Caco-2 (cell line): ENCODE measurements at regions not wholly inside any gene's neighbourhood (a gene's known extent, or its start where the extent isn't known, plus 50 kb on each side); places are given as distances from the start of the nearest gene placed in this dataset.

Source experiments
- BruUV-seq: library from RNA; stranded (reverse); fragments of 400-500 nt; replicated peaks from 2 replicates; lab custom pipeline; 2021; lab: Mats Ljungman, UMichigan
- CTCF ChIA-PET: fragments of 300-600 bp; sonication (Branson Sonifier 250); formaldehyde crosslinking; loops from one replicate; lab custom pipeline; 2022; ENCODE audit warnings: antibody characterized with exemption; lab: Charles Lee
- POLR2A ChIA-PET: fragments of 300-600 bp; sonication (Branson Sonifier 250); formaldehyde crosslinking; loops from one replicate; lab custom pipeline; 2022; ENCODE audit warnings: antibody characterized with exemption; lab: Charles Lee
- DNase-seq, 2 experiments: peaks; one replicate each; pipeline versions ENCODE4 v3.0.0 to v3.0.0-alpha.2; 2020 to 2022
- H3K27me3 ChIP-seq: replicated peaks from 2 replicates; pipeline ENCODE4 v1.6.0; 2011; ENCODE audit warnings: low read length; ENCODE audit not compliant: control insufficient read depth, insufficient read depth
- H3K36me3 ChIP-seq: 2 replicates; pipeline ENCODE4 v1.5.1; 2011; ENCODE audit warnings: low read length; ENCODE audit not compliant: control insufficient read depth, insufficient read depth
- H3K4me1 ChIP-seq: fragments of 250-450 bp; sonication (Bioruptor Pico); 2 replicates; pipeline ENCODE4 v1.5.1; 2020; ENCODE audit warnings: mild to moderate bottlenecking
- H3K4me3 ChIP-seq: 2 replicates; pipeline ENCODE4 v1.5.1; 2011; ENCODE audit warnings: low read depth, mild to moderate bottlenecking, control low read depth, low read length
- H3K9me3 ChIP-seq: fragments of 250-450 bp; sonication (Bioruptor Pico); 2 replicates; pipeline ENCODE4 v1.5.1; 2020; ENCODE audit warnings: mild to moderate bottlenecking, moderate library complexity
- H3K27ac Mint-ChIP-seq: one replicate; pipeline ENCODE4 v1.8.0; 2022; ENCODE audit warnings: mixed read lengths; ENCODE audit not compliant: unreplicated experiment
- H3K27me3 Mint-ChIP-seq: one replicate; pipeline ENCODE4 v1.8.0; 2022; ENCODE audit warnings: mixed read lengths; ENCODE audit not compliant: insufficient read depth, unreplicated experiment
- H3K36me3 Mint-ChIP-seq: one replicate; pipeline ENCODE4 v1.8.0; 2022; ENCODE audit warnings: mild to moderate bottlenecking, mixed read lengths; ENCODE audit not compliant: insufficient read depth, unreplicated experiment
- H3K4me1 Mint-ChIP-seq: one replicate; pipeline ENCODE4 v1.8.0; 2022; ENCODE audit warnings: low read depth, mixed read lengths; ENCODE audit not compliant: unreplicated experiment
- H3K4me3 Mint-ChIP-seq: one replicate; pipeline ENCODE4 v1.8.0; 2022; ENCODE audit warnings: mild to moderate bottlenecking, moderate library complexity, mixed read lengths; ENCODE audit not compliant: unreplicated experiment
- H3K9me3 Mint-ChIP-seq: one replicate; pipeline ENCODE4 v1.8.0; 2022; ENCODE audit warnings: mixed read lengths; ENCODE audit not compliant: unreplicated experiment
- intact Hi-C: fragments of 100-400 bp; cut with micrococcal nuclease; formaldehyde crosslinking; loops from one replicate; pipeline ENCODE4 v1.10.0; 2022; ENCODE audit not compliant: unreplicated experiment
- TF ChIP-seq, protein P1 (sequence below), 2 experiments: fragments of 200-600 bp in 1 of 2; IDR thresholded peaks; 1 replicate in 1 of 2; 2 replicates in 1 of 2; pipeline versions ENCODE4 v1.5.1 to v1.8.0; 2011 to 2022; ENCODE audit warnings: antibody characterized with exemption in 1 of 2, control low read depth in 1 of 2, inconsistent platforms in 1 of 2, low read depth in 1 of 2, low read length in 1 of 2, mild to moderate bottlenecking in 1 of 2, moderate library complexity in 1 of 2; ENCODE audit not compliant: insufficient read depth in 1 of 2, severe bottlenecking in 1 of 2, unreplicated experiment in 1 of 2

- no peak overlapping the region for H3K4me3 Mint-ChIP-seq
- H3K4me3 ChIP-seq = no peak overlapping the region
- H3K27ac Mint-ChIP-seq = no peak overlapping the region
- no peaks in the 10 kb centered on the region for H3K9me3 ChIP-seq
- H3K4me1 Mint-ChIP-seq = peaks cover 18% of the 10 kb centered on the region
- H3K27me3 Mint-ChIP-seq = no peaks in the 10 kb centered on the region
- H3K36me3 Mint-ChIP-seq = no peaks in the 10 kb centered on the region
- intact Hi-C loops = no loop called here
- TF ChIP-seq, protein P1, sequence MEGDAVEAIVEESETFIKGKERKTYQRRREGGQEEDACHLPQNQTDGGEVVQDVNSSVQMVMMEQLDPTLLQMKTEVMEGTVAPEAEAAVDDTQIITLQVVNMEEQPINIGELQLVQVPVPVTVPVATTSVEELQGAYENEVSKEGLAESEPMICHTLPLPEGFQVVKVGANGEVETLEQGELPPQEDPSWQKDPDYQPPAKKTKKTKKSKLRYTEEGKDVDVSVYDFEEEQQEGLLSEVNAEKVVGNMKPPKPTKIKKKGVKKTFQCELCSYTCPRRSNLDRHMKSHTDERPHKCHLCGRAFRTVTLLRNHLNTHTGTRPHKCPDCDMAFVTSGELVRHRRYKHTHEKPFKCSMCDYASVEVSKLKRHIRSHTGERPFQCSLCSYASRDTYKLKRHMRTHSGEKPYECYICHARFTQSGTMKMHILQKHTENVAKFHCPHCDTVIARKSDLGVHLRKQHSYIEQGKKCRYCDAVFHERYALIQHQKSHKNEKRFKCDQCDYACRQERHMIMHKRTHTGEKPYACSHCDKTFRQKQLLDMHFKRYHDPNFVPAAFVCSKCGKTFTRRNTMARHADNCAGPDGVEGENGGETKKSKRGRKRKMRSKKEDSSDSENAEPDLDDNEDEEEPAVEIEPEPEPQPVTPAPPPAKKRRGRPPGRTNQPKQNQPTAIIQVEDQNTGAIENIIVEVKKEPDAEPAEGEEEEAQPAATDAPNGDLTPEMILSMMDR (IDR thresholded peaks at IDR 0.05; ENCODE audit: insufficient read depth in 1 of 2, low read depth in 1 of 2, low read length in 1 of 2, severe bottlenecking in 1 of 2, unreplicated experiment in 1 of 2) = no peak
- ChIA-PET CTCF (no interaction called here), POLR2A (no interaction called here)
- H3K36me3 ChIP-seq = no peaks in the 10 kb centered on the region
- DNase-seq = no peak
- peaks cover 17% of the 10 kb centered on the region for H3K4me1 ChIP-seq
- no peaks in the 10 kb centered on the region for H3K9me3 Mint-ChIP-seq
- H3K27me3 ChIP-seq = no peaks in the 10 kb centered on the region
- BruUV-seq = no TSS peak
Observed at GRCh38 chr2:106021662-106022028, 172.5 kb downstream of the UXS1 start.

- Histone ChIP-seq H3K4me3 (no peak overlapping the region), H3K9me3 (no peaks in the 10 kb centered on the region), H3K36me3 (no peaks in the 10 kb centered on the region), H3K27me3 (no peaks in the 10 kb centered on the region), H3K4me1 (peaks cover 11% of the 10 kb centered on the region)
- H3K9me3 Mint-ChIP-seq = no peaks in the 10 kb centered on the region
- DNase-seq = no peak
- TF ChIP-seq, protein P1 (IDR thresholded peaks at IDR 0.05; ENCODE audit: insufficient read depth in 1 of 2, low read depth in 1 of 2, low read length in 1 of 2, severe bottlenecking in 1 of 2, unreplicated experiment in 1 of 2) = no peak
- ChIA-PET POLR2A (no interaction called here), CTCF (no interaction called here)
- no peak overlapping the region for H3K4me3 Mint-ChIP-seq
- BruUV-seq = no TSS peak
- no peak overlapping the region for H3K27ac Mint-ChIP-seq
- H3K36me3 Mint-ChIP-seq = no peaks in the 10 kb centered on the region
- intact Hi-C loops = no loop called here
- peaks cover 12% of the 10 kb centered on the region for H3K4me1 Mint-ChIP-seq
- no peaks in the 10 kb centered on the region for H3K27me3 Mint-ChIP-seq
Observed at GRCh38 chr2:106020821-106021661, 173.1 kb downstream of the UXS1 start.

- H3K4me3 ChIP-seq = no peak overlapping the region
- CTCF ChIA-PET = no interaction called here
- Mint-ChIP-seq H3K9me3 (no peaks in the 10 kb centered on the region), H3K4me3 (no peak overlapping the region), H3K36me3 (no peaks in the 10 kb centered on the region), H3K4me1 (peaks cover 8% of the 10 kb centered on the region), H3K27ac (no peak overlapping the region), H3K27me3 (no peaks in the 10 kb centered on the region)
- POLR2A ChIA-PET = no interaction called here
- TF ChIP-seq, protein P1 (IDR thresholded peaks at IDR 0.05; ENCODE audit: insufficient read depth in 1 of 2, low read depth in 1 of 2, low read length in 1 of 2, severe bottlenecking in 1 of 2, unreplicated experiment in 1 of 2) = no peak
- H3K27me3 ChIP-seq = no peaks in the 10 kb centered on the region
- H3K36me3 ChIP-seq = no peaks in the 10 kb centered on the region
- no TSS peak for BruUV-seq
- intact Hi-C loops = no loop called here
- H3K9me3 ChIP-seq = no peaks in the 10 kb centered on the region
- DNase-seq = no peak
- peaks cover 7% of the 10 kb centered on the region; the same call in 1 of the 2 replicates for H3K4me1 ChIP-seq
Observed at GRCh38 chr2:106020032-106020431, 174.1 kb downstream of the UXS1 start.
